NCI-H774 (cell line): ENCODE measurements at regions not wholly inside any gene's neighbourhood (a gene's known extent, or its start where the extent isn't known, plus 50 kb on each side); places are given as distances from the start of the nearest gene placed in this dataset.

Experiments used
- DNase-seq: peaks from one replicate; lab custom pipeline; 2025; lab: John Stamatoyannopoulos, UW

GRCh38 chr3:72375237-72376076 lies 472.8 kb downstream of the SHQ1 start:
- DNase-seq = no peak

- DNase-seq = no peak
Measured at GRCh38 chr3:72373139-72373538, 475.1 kb downstream of the SHQ1 start.

- no peak for DNase-seq
Measured at GRCh38 chr3:72372161-72372560, 476.1 kb downstream of the SHQ1 start.

- DNase-seq = no peak
Measured at GRCh38 chr3:72371431-72371830, 476.8 kb downstream of the SHQ1 start.

GRCh38 chr3:72370947-72371346 lies 477.3 kb downstream of the SHQ1 start:
- no peak for DNase-seq

- no peak for DNase-seq
Measured at GRCh38 chr3:72369681-72370080, 478.6 kb downstream of the SHQ1 start.

GRCh38 chr3:72368331-72368975 lies 479.8 kb downstream of the SHQ1 start:
- DNase-seq = no peak

- DNase-seq = no peak
Measured at GRCh38 chr3:72361990-72362389, 486.3 kb downstream of the SHQ1 start.

GRCh38 chr3:72359743-72360142 lies 488.5 kb downstream of the SHQ1 start:
- DNase-seq = no peak

GRCh38 chr3:72355168-72355567 lies 493.1 kb downstream of the SHQ1 start:
- DNase-seq = no peak

- no peak for DNase-seq
Measured at GRCh38 chr3:72354486-72354885, 493.8 kb downstream of the SHQ1 start.

- no peak for DNase-seq
Measured at GRCh38 chr3:72353236-72354128, 494.8 kb downstream of the SHQ1 start.

GRCh38 chr3:72352176-72352575 lies 496.1 kb downstream of the SHQ1 start:
- no peak for DNase-seq

GRCh38 chr3:72351536-72351935 lies 496.7 kb downstream of the SHQ1 start:
- no peak for DNase-seq

GRCh38 chr3:72350761-72351505 lies 497.3 kb downstream of the SHQ1 start:
- no peak for DNase-seq

- no peak for DNase-seq
Measured at GRCh38 chr3:72348357-72348756, 499.9 kb downstream of the SHQ1 start.

- no peak for DNase-seq
Measured at GRCh38 chr3:72347819-72348319, 500.4 kb downstream of the SHQ1 start.

- DNase-seq = no peak
Measured at GRCh38 chr3:72346526-72346926, 501.7 kb downstream of the SHQ1 start.

- no peak for DNase-seq
Measured at GRCh38 chr3:72345980-72346379, 502.3 kb downstream of the SHQ1 start.

- no peak for DNase-seq
Measured at GRCh38 chr3:72345237-72345878, 502.9 kb downstream of the SHQ1 start.

- DNase-seq = no peak
Measured at GRCh38 chr3:72344647-72345046, 503.6 kb downstream of the SHQ1 start.
